ENCODE measurements at regions not wholly inside any gene's neighbourhood (a gene's known extent, or its start where the extent isn't known, plus 50 kb on each side); places are given as distances from the start of the nearest gene placed in this dataset.

DNA sequence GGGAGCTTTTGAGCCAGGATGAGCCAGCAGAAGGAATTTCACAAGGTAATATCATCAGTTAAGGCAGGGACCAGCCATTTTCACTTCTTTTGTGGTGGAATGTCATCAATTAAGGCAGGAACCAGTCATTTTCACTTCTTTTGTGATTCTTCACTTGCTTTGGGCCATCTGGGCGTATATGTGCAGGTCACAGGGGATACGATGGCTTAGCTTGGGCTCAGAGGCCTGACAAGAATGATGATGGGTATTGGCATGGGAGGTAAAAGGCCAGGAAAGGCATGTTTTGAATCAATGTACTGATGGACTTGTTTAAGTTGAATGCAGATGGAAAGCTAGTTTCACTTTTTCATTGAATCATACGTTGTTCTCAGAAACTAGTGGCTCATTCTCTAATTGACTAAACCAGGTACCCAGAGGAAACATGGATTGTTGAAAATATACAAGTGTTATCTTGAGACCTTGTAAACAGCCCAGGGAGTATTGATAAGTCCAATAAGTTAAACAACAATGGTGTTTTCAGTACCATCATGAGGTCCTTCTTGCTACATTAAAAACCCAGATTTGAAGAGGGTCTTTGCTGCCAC is 1672.5 kb upstream of the DDX18 start:
- H3K9me3 ChIP-seq: peaks cover 0 to 10% (median 3%) of the 10 kb centered on the region in 3 donors
- no peak for DNase-seq
- intact Hi-C loops (cut with DNase I): no loop called here
- 66 to 75% methylated on average over 1 to 3 of the region's 3 CpGs for WGBS, 2 donors
- no peaks in the 10 kb centered on the region for H3K4me1 ChIP-seq
- no peak overlapping the region for H3K27ac ChIP-seq
- H3K27me3 ChIP-seq: no peaks in the 10 kb centered on the region
- TF ChIP-seq POLR2A (IDR thresholded peaks at IDR 0.05): no peak
- TF ChIP-seq, protein P1, sequence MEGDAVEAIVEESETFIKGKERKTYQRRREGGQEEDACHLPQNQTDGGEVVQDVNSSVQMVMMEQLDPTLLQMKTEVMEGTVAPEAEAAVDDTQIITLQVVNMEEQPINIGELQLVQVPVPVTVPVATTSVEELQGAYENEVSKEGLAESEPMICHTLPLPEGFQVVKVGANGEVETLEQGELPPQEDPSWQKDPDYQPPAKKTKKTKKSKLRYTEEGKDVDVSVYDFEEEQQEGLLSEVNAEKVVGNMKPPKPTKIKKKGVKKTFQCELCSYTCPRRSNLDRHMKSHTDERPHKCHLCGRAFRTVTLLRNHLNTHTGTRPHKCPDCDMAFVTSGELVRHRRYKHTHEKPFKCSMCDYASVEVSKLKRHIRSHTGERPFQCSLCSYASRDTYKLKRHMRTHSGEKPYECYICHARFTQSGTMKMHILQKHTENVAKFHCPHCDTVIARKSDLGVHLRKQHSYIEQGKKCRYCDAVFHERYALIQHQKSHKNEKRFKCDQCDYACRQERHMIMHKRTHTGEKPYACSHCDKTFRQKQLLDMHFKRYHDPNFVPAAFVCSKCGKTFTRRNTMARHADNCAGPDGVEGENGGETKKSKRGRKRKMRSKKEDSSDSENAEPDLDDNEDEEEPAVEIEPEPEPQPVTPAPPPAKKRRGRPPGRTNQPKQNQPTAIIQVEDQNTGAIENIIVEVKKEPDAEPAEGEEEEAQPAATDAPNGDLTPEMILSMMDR (IDR thresholded peaks at IDR 0.05): no peak
- H3K4me3 ChIP-seq: no peak overlapping the region
- no peaks in the 10 kb centered on the region for H3K36me3 ChIP-seq

DNA sequence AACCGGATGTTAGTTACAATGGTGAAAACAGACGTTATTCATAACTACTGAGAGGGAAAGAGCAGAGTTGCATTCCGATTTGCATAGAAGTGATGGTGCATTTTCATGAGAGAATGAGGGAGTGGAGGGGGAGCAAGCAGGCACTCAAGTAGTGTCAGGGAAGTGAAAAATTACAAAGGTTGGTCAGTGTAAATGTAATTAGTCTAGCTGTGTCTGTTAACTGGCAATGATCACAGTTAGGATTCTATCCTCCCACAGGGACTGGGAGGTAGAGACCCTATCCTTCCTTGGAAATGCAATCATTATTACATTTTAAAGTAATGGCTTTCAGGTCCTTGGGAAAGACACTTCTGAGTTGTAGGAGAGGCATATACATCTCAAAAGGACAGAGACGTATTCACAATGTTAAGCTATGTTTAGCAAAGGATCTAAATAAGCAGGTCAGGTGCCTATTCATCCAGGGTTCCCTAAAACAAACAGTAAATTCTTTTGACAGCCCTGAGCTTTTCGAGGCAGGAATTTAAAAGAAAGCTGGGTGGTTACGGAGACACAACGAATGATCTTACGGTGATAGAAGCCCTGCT is 1671.8 kb upstream of the DDX18 start:
- H3K9me3 ChIP-seq: peaks cover 0 to 10% (median 3%) of the 10 kb centered on the region in 3 donors
- no peak overlapping the region for H3K27ac ChIP-seq
- no peaks in the 10 kb centered on the region for H3K4me1 ChIP-seq
- H3K4me3 ChIP-seq: no peak overlapping the region
- no peaks in the 10 kb centered on the region for H3K36me3 ChIP-seq
- WGBS, 2 donors: 33 to 41% methylated on average over 8 of the region's 8 CpGs
- TF ChIP-seq, protein P1 (IDR thresholded peaks at IDR 0.05): no peak
- TF ChIP-seq POLR2A (IDR thresholded peaks at IDR 0.05): no peak
- intact Hi-C loops (cut with DNase I): no loop called here
- DNase-seq: no peak
- H3K27me3 ChIP-seq: no peaks in the 10 kb centered on the region

DNA sequence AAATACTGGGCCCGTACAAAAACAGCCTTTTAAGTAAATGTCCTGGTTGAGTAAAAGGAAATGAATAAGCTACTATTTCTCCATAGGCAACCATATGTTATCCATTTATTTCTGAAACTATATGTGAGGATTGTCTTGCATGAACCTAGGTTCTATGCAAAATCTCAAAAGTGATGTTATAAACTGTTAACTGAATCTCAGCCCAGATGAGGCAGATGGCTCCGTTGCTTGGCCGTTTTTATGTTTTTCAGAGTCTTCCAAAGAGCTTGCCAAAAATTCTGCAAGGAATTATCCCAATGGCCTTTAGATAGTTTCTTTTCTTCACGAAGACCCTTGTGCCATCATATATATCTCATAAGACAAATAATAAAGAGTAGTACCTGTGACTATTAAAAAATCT is 1669.5 kb upstream of the DDX18 start:
- intact Hi-C loops (cut with DNase I): no loop called here
- no peak overlapping the region for H3K27ac ChIP-seq
- no peaks in the 10 kb centered on the region for H3K36me3 ChIP-seq
- H3K27me3 ChIP-seq: no peaks in the 10 kb centered on the region
- WGBS, 2 donors: 67% methylated on average over 4 of the region's 4 CpGs
- DNase-seq: no peak
- H3K9me3 ChIP-seq: no peaks in the 10 kb centered on the region
- H3K4me1 ChIP-seq: no peaks in the 10 kb centered on the region
- no peak overlapping the region for H3K4me3 ChIP-seq
- TF ChIP-seq, protein P1 (IDR thresholded peaks at IDR 0.05): no peak
- TF ChIP-seq POLR2A (IDR thresholded peaks at IDR 0.05): no peak

DNA sequence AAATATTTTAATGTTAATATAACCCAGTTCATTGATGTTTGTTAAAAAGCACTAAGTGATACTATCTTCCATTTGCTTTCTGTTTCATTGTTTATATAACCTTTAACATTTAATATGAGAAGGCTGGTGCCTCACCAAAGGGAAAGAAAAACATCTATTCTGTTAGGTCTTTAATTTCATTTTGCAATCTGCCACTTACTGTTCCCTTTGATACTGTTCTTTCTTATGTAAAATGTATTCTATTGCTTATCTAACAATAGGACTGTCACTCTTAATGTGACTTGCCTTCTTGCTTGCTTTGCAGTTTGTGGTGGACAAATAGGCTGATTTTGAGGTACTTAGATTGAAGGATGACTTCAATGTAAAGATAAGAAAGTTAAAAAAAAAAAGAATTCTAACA is 1666.1 kb upstream of the DDX18 start:
- H3K4me3 ChIP-seq: no peak overlapping the region
- H3K4me1 ChIP-seq: no peaks in the 10 kb centered on the region
- TF ChIP-seq, protein P1 (IDR thresholded peaks at IDR 0.05): no peak
- TF ChIP-seq POLR2A (IDR thresholded peaks at IDR 0.05): no peak
- H3K27ac ChIP-seq: no peak overlapping the region
- intact Hi-C loops (cut with DNase I): no loop called here
- no peaks in the 10 kb centered on the region for H3K36me3 ChIP-seq
- no peaks in the 10 kb centered on the region for H3K9me3 ChIP-seq
- DNase-seq: no peak
- H3K27me3 ChIP-seq: no peaks in the 10 kb centered on the region

DNA sequence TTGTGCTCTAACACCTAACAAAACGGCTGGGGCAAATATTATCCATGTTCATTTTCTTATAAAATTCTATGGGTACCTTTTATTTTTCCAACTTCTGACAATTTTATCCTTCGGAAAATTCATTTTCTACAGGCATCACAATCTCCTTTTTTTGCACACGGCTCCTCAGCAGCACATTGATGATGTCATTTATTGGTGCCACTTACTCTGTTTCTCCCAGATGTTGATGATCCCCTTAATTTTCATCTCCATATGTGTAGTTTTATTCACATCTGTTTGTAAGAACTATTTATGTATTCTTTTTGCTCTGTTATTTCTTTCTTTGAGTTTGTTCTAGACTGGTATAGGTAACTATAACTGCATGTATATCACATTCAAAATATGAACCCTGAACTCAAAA is 1660.8 kb upstream of the DDX18 start:
- Histone ChIP-seq H3K9me3 (peaks cover 0 to 17% (median 3%) of the 10 kb centered on the region in 3 donors), H3K27ac (no peak overlapping the region), H3K4me3 (no peak overlapping the region), H3K4me1 (no peaks in the 10 kb centered on the region), H3K27me3 (no peaks in the 10 kb centered on the region), H3K36me3 (no peaks in the 10 kb centered on the region)
- WGBS, 2 donors: 54 to 56% methylated on average over 3 of the region's 3 CpGs
- TF ChIP-seq, protein P1 (IDR thresholded peaks at IDR 0.05): no peak
- TF ChIP-seq POLR2A (IDR thresholded peaks at IDR 0.05): no peak
- intact Hi-C loops (cut with DNase I): no loop called here
- no peak for DNase-seq
